IMR-90 (cell line): ENCODE measurements at regions not wholly inside any gene's neighbourhood (a gene's known extent, or its start where the extent isn't known, plus 50 kb on each side); places are given as distances from the start of the nearest gene placed in this dataset.

Experiments
- ATAC-seq: fragments of 200-7000 bp; cut with Tn5 transposase; 2 replicates; pipeline ENCODE4 v1.9.1; 2020; ENCODE audit warnings: low read depth, mild to moderate bottlenecking, moderate library complexity
- BruUV-seq: library from RNA; stranded (reverse); fragments of 400-500 nt; replicated peaks from 2 replicates; lab custom pipeline; 2021; lab: Mats Ljungman, UMichigan
- CTCF ChIA-PET: fragments of 300-600 bp; formaldehyde crosslinking; extraction: SDS; loops from one replicate; lab custom pipeline; 2021; ENCODE audit warnings: antibody characterized with exemption; lab: Yijun Ruan, JAX
- POLR2A ChIA-PET: fragments of 300-600 bp; sonication (Branson Sonifier 250); formaldehyde crosslinking; loops from one replicate; lab custom pipeline; 2022; ENCODE audit warnings: antibody characterized with exemption; ENCODE audit not compliant: unreplicated experiment; lab: Charles Lee
- DNase-seq: peaks from one replicate; pipeline ENCODE4 v3.0.0; 2013
- H2AFZ ChIP-seq: replicated peaks from 2 replicates; pipeline ENCODE3; 2013; ENCODE audit warnings: low read length, mild to moderate bottlenecking; ENCODE audit not compliant: poor library complexity
- H2AK5ac ChIP-seq: 2 replicates; pipeline ENCODE4 v1.6.1; 2013; ENCODE audit warnings: low read depth, low read length, inconsistent platforms
- H2AK9ac ChIP-seq: replicated peaks from 2 replicates; pipeline ENCODE3; 2013; ENCODE audit warnings: mild to moderate bottlenecking, low read depth, low read length, moderate library complexity; ENCODE audit not compliant: poor library complexity
- H2BK120ac ChIP-seq: 2 replicates; pipeline ENCODE4 v1.6.1; 2013; ENCODE audit warnings: low read depth, low read length, inconsistent platforms
- H2BK15ac ChIP-seq: 3 replicates; pipeline ENCODE4 v1.6.1; 2013; ENCODE audit warnings: low read depth, low read length, inconsistent platforms
- H2BK20ac ChIP-seq: 2 replicates; pipeline ENCODE4 v1.6.1; 2013; ENCODE audit warnings: low read depth, mild to moderate bottlenecking, inconsistent platforms, low read length, moderate library complexity
- H2BK5ac ChIP-seq: 2 replicates; pipeline ENCODE4 v1.6.1; 2013; ENCODE audit warnings: mild to moderate bottlenecking, low read depth, low read length, inconsistent platforms; ENCODE audit not compliant: poor library complexity, severe bottlenecking
- H3K14ac ChIP-seq: replicated peaks from 2 replicates; pipeline ENCODE4 v1.6.1; 2013; ENCODE audit warnings: low read depth, low read length, inconsistent platforms
- H3K18ac ChIP-seq: 2 replicates; pipeline ENCODE4 v1.6.1; 2013; ENCODE audit warnings: low read depth, low read length, control low read depth
- H3K23ac ChIP-seq: 2 replicates; pipeline ENCODE4 v1.6.1; 2013; ENCODE audit warnings: low read depth, low read length, inconsistent platforms
- H3K27ac ChIP-seq: 2 replicates; pipeline ENCODE4 v1.5.1; 2013; ENCODE audit warnings: mild to moderate bottlenecking, control low read depth, low read length; ENCODE audit not compliant: insufficient read depth
- H3K27me3 ChIP-seq: 2 replicates; pipeline ENCODE4 v1.6.1; 2013; ENCODE audit warnings: low read length; ENCODE audit not compliant: control insufficient read depth, insufficient read depth
- H3K36me3 ChIP-seq: 2 replicates; pipeline ENCODE4 v1.6.1; 2013; ENCODE audit warnings: low read length, mixed read lengths; ENCODE audit not compliant: control insufficient read depth, insufficient read depth
- H3K4ac ChIP-seq: 2 replicates; pipeline ENCODE4 v1.6.1; 2013; ENCODE audit warnings: low read depth, low read length, inconsistent platforms
- H3K4me1 ChIP-seq: 2 replicates; pipeline ENCODE4 v1.6.1; 2013; ENCODE audit warnings: low read length, mixed read lengths; ENCODE audit not compliant: control insufficient read depth, insufficient read depth
- H3K4me2 ChIP-seq: 2 replicates; pipeline ENCODE4 v1.6.1; 2013; ENCODE audit warnings: low read depth, mild to moderate bottlenecking, control low read depth, low read length, moderate library complexity
- H3K4me3 ChIP-seq: 2 replicates; pipeline ENCODE4 v1.5.1; 2013; ENCODE audit warnings: low read depth, mild to moderate bottlenecking, control low read depth, low read length, moderate library complexity; ENCODE audit not compliant: insufficient read depth
- H3K56ac ChIP-seq: 2 replicates; pipeline ENCODE4 v1.6.1; 2013; ENCODE audit warnings: low read length, inconsistent platforms; ENCODE audit not compliant: insufficient read depth; ENCODE audit errors: extremely low read depth
- H3K79me1 ChIP-seq, 2 experiments: 2 replicates each; pipeline ENCODE4 v1.6.1; 2013; ENCODE audit warnings: low read length in 2 of 2, inconsistent platforms in 1 of 2, low read depth in 1 of 2
- H3K9ac ChIP-seq: 2 replicates; pipeline ENCODE4 v1.6.1; 2013; ENCODE audit warnings: low read depth, low read length, control low read depth
- H3K9me1 ChIP-seq: 2 replicates; pipeline ENCODE4 v1.6.1; 2013; ENCODE audit warnings: low read length, inconsistent platforms; ENCODE audit not compliant: insufficient read depth
- H3K9me3 ChIP-seq: 2 replicates; pipeline ENCODE4 v1.6.1; 2013; ENCODE audit warnings: low read length; ENCODE audit not compliant: control insufficient read depth, insufficient read depth
- H4K20me1 ChIP-seq: 2 replicates; pipeline ENCODE4 v1.6.1; 2013; ENCODE audit warnings: low read length, inconsistent platforms; ENCODE audit not compliant: insufficient read depth
- H4K5ac ChIP-seq: 2 replicates; pipeline ENCODE4 v1.6.1; 2013; ENCODE audit warnings: mild to moderate bottlenecking, low read depth, low read length, control low read depth
- H4K8ac ChIP-seq, 2 experiments: 2 replicates each; pipeline ENCODE4 v1.6.1; 2013; ENCODE audit warnings: low read depth in 2 of 2, low read length in 2 of 2, control low read depth in 1 of 2, inconsistent platforms in 1 of 2
- H4K91ac ChIP-seq: 2 replicates; pipeline ENCODE4 v1.6.1; 2013; ENCODE audit warnings: low read depth, low read length, inconsistent platforms; ENCODE audit not compliant: insufficient read depth
- BHLHE40 ChIP-seq: fragments of 150-350 bp; IDR thresholded peaks from 2 replicates; pipeline ENCODE4 v1.6.1; 2016; ENCODE audit warnings: mild to moderate bottlenecking, low read depth, low read length
- CEBPB ChIP-seq: IDR thresholded peaks from 2 replicates; pipeline ENCODE4 v1.6.1; 2012; ENCODE audit warnings: low read depth, low read length, improper control_type of control experiment
- CHD1 ChIP-seq: IDR thresholded peaks from 2 replicates; pipeline ENCODE4 v1.6.1; 2012; ENCODE audit warnings: low read depth, low read length, improper control_type of control experiment
- CTCF ChIP-seq: conservative IDR thresholded peaks from 2 replicates; pipeline ENCODE4 v1.5.1; 2012; ENCODE audit warnings: mild to moderate bottlenecking, low read depth, low read length, improper control_type of control experiment
- ELK1 ChIP-seq: fragments of 150-350 bp; IDR thresholded peaks from 2 replicates; pipeline ENCODE4 v1.6.1; 2016; ENCODE audit warnings: low read depth, mild to moderate bottlenecking, low read length, moderate library complexity, borderline replicate concordance
- FOS ChIP-seq: fragments of 150-350 bp; IDR thresholded peaks from 2 replicates; pipeline ENCODE4 v1.6.1; 2016; ENCODE audit warnings: low read depth, low read length
- MAFK ChIP-seq: IDR thresholded peaks from 2 replicates; pipeline ENCODE4 v1.6.1; 2012; ENCODE audit warnings: low read depth, low read length, improper control_type of control experiment
- MAZ ChIP-seq: IDR thresholded peaks from 2 replicates; pipeline ENCODE4 v1.6.1; 2012; ENCODE audit warnings: low read depth, mild to moderate bottlenecking, low read length, improper control_type of control experiment, moderate library complexity, borderline replicate concordance
- MXI1 ChIP-seq: IDR thresholded peaks from 2 replicates; pipeline ENCODE4 v1.6.1; 2012; ENCODE audit warnings: low read depth, mild to moderate bottlenecking, low read length, moderate library complexity, borderline replicate concordance
- NFE2L2 ChIP-seq: fragments of 150-350 bp; IDR thresholded peaks from 2 replicates; pipeline ENCODE4 v1.6.1; 2016; ENCODE audit warnings: low read depth, mild to moderate bottlenecking, low read length
- POLR2A ChIP-seq: IDR thresholded peaks from 2 replicates; pipeline ENCODE4 v1.6.1; 2012; ENCODE audit warnings: mild to moderate bottlenecking, low read depth, low read length
- RAD21 ChIP-seq: IDR thresholded peaks from 2 replicates; pipeline ENCODE4 v1.6.1; 2012; ENCODE audit warnings: low read length, improper control_type of control experiment
- RCOR1 ChIP-seq: IDR thresholded peaks from 2 replicates; pipeline ENCODE4 v1.6.1; 2012; ENCODE audit warnings: mild to moderate bottlenecking, low read length, improper control_type of control experiment; ENCODE audit not compliant: insufficient replicate concordance
- RFX5 ChIP-seq: IDR thresholded peaks from 2 replicates; pipeline ENCODE4 v1.8.0; 2012; ENCODE audit warnings: low read depth, mild to moderate bottlenecking, low read length, moderate library complexity
- SMC3 ChIP-seq: fragments of 150-350 bp; IDR thresholded peaks from 2 replicates; pipeline ENCODE4 v1.6.1; 2016; ENCODE audit warnings: low read depth, mild to moderate bottlenecking, antibody characterized with exemption, low read length, moderate library complexity
- USF2 ChIP-seq: fragments of 150-350 bp; IDR thresholded peaks from 2 replicates; pipeline ENCODE4 v1.6.1; 2017; ENCODE audit warnings: mild to moderate bottlenecking, antibody characterized with exemption, low read length, low read depth
- WGBS, 2 experiments: methylation state at CpG; one replicate each; pipeline versions ENCODE4 v1.1.5 to v1.1.7; 2013; ENCODE audit warnings: missing lambda C conversion rate in 2 of 2; ENCODE audit not compliant: insufficient read length in 1 of 2; ENCODE audit errors: extremely low coverage in 2 of 2; 5-methylcytosine and 5-hydroxymethylcytosine counted together
- dilution Hi-C: fragments of 300-500 bp; cut with HindIII; formaldehyde crosslinking; loops from one replicate; pipeline ENCODE4 v1.14.3; 2018; ENCODE audit warnings: low sequenced_read_pairs; ENCODE audit not compliant: unreplicated experiment
- in situ Hi-C: fragments of 300-500 bp; cut with MboI; formaldehyde crosslinking; loops from 3 replicates; pipeline ENCODE4 v1.14.3; 2019; ENCODE audit warnings: low sequenced_read_pairs, inconsistent platforms, mixed read lengths
- intact Hi-C: fragments of 100-400 bp; cut with micrococcal nuclease; formaldehyde crosslinking; loops from 2 replicates; pipeline ENCODE4 v1.10.0; 2022

DNA sequence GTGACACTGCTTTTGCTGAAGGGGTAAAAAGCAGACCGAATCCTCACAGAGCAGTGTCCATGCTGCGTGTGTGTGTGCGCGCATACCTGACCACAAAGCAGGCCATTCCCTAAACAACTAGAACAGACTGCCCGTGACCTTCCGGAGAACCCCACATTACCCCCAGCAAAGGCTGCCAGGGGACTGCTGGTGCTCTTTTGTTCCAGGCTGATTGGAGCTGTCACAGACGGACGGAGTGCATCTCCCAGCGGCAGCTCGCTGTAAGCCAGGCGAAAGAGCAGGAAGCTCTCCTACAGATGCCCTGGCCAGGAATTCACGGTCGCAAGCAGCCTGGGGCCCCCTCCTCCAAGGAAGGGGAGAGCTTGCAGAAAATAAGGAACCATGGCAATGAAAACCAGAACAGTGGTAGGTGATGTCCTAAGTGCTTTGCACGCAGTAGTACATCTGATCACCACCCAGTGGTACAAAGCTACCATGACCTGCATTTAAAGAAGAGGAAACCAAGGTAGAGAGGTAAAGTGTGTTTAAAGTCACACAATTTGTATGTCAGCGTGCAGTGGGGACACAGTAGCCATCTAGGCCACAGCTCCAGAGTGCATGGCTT lies 153.4 kb upstream of the DYNLRB2 start:
- no peak overlapping the region for H3K4ac ChIP-seq
- POLR2A ChIA-PET: no interaction called here
- H3K4me2 ChIP-seq: no peak overlapping the region
- no peak overlapping the region for H3K18ac ChIP-seq
- H3K36me3 ChIP-seq: no peaks in the 10 kb centered on the region
- 30% methylated on average over 4 of the region's 15 CpGs; no CpG with 5 or more reads in 1 of the 2 experiments for WGBS, 2 experiments
- H3K9ac ChIP-seq: no peak overlapping the region
- H4K5ac ChIP-seq: no peak overlapping the region
- peak overlapping the region; percentile 33 for H2AFZ ChIP-seq
- in situ Hi-C loops (no loop called here), dilution Hi-C loops (no loop called here), intact Hi-C loops (no loop called here)
- no peaks in the 10 kb centered on the region for H3K27me3 ChIP-seq
- H2BK20ac ChIP-seq: no peak overlapping the region
- no peaks in the 10 kb centered on the region for H3K79me1 ChIP-seq
- no peak overlapping the region for H4K91ac ChIP-seq
- H4K8ac ChIP-seq: no peak overlapping the region
- no TSS peak for BruUV-seq
- DNase-seq (no peak), ATAC-seq (no peak)
- H3K4me3 ChIP-seq: no peak overlapping the region
- TF ChIP-seq MAFK: no peak
- no peak for TF ChIP-seq FOS
- no peak for TF ChIP-seq POLR2A
- TF ChIP-seq CEBPB: no peak
- no peak for TF ChIP-seq CHD1
- TF ChIP-seq NFE2L2: no peak
- TF ChIP-seq BHLHE40: no peak
- no peak for TF ChIP-seq USF2
- no peak for TF ChIP-seq SMC3
- no peak for TF ChIP-seq ELK1
- no peak for TF ChIP-seq CTCF
- TF ChIP-seq RCOR1: no peak
- TF ChIP-seq MAZ: no peak
- TF ChIP-seq RFX5: no peak
- TF ChIP-seq RAD21: no peak
- no peak for TF ChIP-seq MXI1
- no peak overlapping the region for H2BK15ac ChIP-seq
- no peak overlapping the region for H2AK9ac ChIP-seq
- no peak overlapping the region for H2BK120ac ChIP-seq
- H3K14ac ChIP-seq: no peak overlapping the region
- CTCF ChIA-PET: no interaction called here
- H3K23ac ChIP-seq: no peak overlapping the region
- no peak overlapping the region for H2AK5ac ChIP-seq
- H3K4me1 ChIP-seq: no peaks in the 10 kb centered on the region
- H3K56ac ChIP-seq: no peak overlapping the region
- H2BK5ac ChIP-seq: no peak overlapping the region
- H3K9me3 ChIP-seq: no peaks in the 10 kb centered on the region
- no peaks in the 10 kb centered on the region for H3K9me1 ChIP-seq
- H3K27ac ChIP-seq: no peak overlapping the region
- no peaks in the 10 kb centered on the region for H4K20me1 ChIP-seq
